Astrocyte (in vitro differentiated cells and primary cell): ENCODE measurements at regions not wholly inside any gene's neighbourhood (a gene's known extent, or its start where the extent isn't known, plus 50 kb on each side); places are given as distances from the start of the nearest gene placed in this dataset.

Experiments used
- DNase-seq: peaks from one replicate; pipeline ENCODE4 v3.0.0-alpha.2; 2010; ENCODE audit warnings: low read depth
- FAIRE-seq: peaks from 2 replicates; lab custom pipeline; 2011; peaks lifted over from hg19 to GRCh38; lab: Jason Lieb, UNC
- H2AFZ ChIP-seq: 2 replicates; pipeline ENCODE4 v1.6.0; 2012; ENCODE audit warnings: low read depth, low read length, inconsistent platforms
- H3K27ac ChIP-seq: 2 replicates; pipeline ENCODE4 v1.5.1; 2011; ENCODE audit warnings: low read depth, low read length, inconsistent platforms
- H3K27me3 ChIP-seq: 2 replicates; pipeline ENCODE4 v1.6.0; 2011; ENCODE audit warnings: low read length, inconsistent platforms; ENCODE audit not compliant: insufficient read depth
- H3K36me3 ChIP-seq: 2 replicates; pipeline ENCODE4 v1.5.1; 2011; ENCODE audit warnings: low read length, inconsistent platforms; ENCODE audit not compliant: insufficient read depth
- H3K4me1 ChIP-seq: 2 replicates; pipeline ENCODE4 v1.5.1; 2011; ENCODE audit warnings: low read length, inconsistent platforms; ENCODE audit not compliant: insufficient read depth
- H3K4me2 ChIP-seq: 2 replicates; pipeline ENCODE4 v1.6.0; 2012; ENCODE audit warnings: low read length, inconsistent platforms
- H3K4me3 ChIP-seq: 2 replicates; pipeline ENCODE4 v1.5.1; 2011; ENCODE audit warnings: low read depth, mild to moderate bottlenecking, low read length, inconsistent platforms; ENCODE audit not compliant: insufficient read depth
- H3K79me2 ChIP-seq: 2 replicates; pipeline ENCODE4 v1.6.0; 2012; ENCODE audit warnings: mild to moderate bottlenecking, low read length, inconsistent platforms; ENCODE audit not compliant: insufficient read depth
- H3K9ac ChIP-seq: 2 replicates; pipeline ENCODE4 v1.6.0; 2012; ENCODE audit warnings: mild to moderate bottlenecking, low read length, inconsistent platforms
- H3K9me3 ChIP-seq: 2 replicates; pipeline ENCODE4 v1.5.1; 2012; ENCODE audit warnings: low read depth, mild to moderate bottlenecking, low read length, inconsistent platforms; ENCODE audit not compliant: insufficient read depth
- H4K20me1 ChIP-seq: 2 replicates; pipeline ENCODE4 v1.6.0; 2012; ENCODE audit warnings: low read length, inconsistent platforms; ENCODE audit not compliant: insufficient read depth
- H3K27ac Mint-ChIP-seq: one replicate; pipeline ENCODE4 v1.8.0; 2021; ENCODE audit warnings: mild to moderate bottlenecking, mixed read lengths; ENCODE audit not compliant: unreplicated experiment
- H3K27me3 Mint-ChIP-seq: one replicate; pipeline ENCODE4 v1.8.0; 2021; ENCODE audit warnings: low read depth, mixed read lengths; ENCODE audit not compliant: unreplicated experiment
- H3K36me3 Mint-ChIP-seq: one replicate; pipeline ENCODE4 v1.8.0; 2021; ENCODE audit warnings: low read depth, mixed read lengths; ENCODE audit not compliant: unreplicated experiment
- H3K4me1 Mint-ChIP-seq: one replicate; pipeline ENCODE4 v1.8.0; 2021; ENCODE audit warnings: low read depth, mixed read lengths; ENCODE audit not compliant: unreplicated experiment
- H3K4me3 Mint-ChIP-seq: one replicate; pipeline ENCODE4 v1.8.0; 2021; ENCODE audit warnings: mild to moderate bottlenecking, moderate library complexity, mixed read lengths; ENCODE audit not compliant: unreplicated experiment
- H3K9me3 Mint-ChIP-seq: one replicate; pipeline ENCODE4 v1.8.0; 2021; ENCODE audit warnings: mild to moderate bottlenecking, mixed read lengths; ENCODE audit not compliant: unreplicated experiment
- EZH2 ChIP-seq: IDR thresholded peaks from 2 replicates; pipeline ENCODE4 v1.6.1; 2012; ENCODE audit warnings: mild to moderate bottlenecking, low read length, inconsistent platforms; ENCODE audit not compliant: insufficient read depth
- TF ChIP-seq, protein P1 (sequence below): IDR thresholded peaks from 2 replicates; pipeline ENCODE4 v1.5.1; 2011; ENCODE audit warnings: low read depth, mild to moderate bottlenecking, inconsistent platforms, low read length, moderate library complexity; ENCODE audit not compliant: insufficient read depth

DNA sequence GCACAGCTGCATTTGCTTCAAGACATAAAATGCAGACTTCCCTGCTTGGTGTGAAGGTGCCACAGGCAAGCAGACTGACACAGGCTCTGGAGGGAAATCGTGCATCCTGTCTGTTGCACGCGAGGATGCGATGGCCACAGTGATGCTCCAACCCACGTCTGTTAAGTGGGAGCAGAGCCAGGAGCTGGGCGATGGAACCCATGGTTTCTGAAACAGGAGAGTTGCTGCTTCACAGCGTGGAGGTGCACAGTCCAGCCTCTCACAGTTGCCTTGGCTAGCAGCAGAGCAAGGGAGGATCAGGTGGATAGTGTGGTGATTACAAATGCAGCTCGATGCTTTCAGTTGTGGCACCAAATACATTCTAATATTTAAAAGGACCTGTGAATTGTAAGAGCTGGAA, 108.8 kb downstream of the TENT4A start:
- no peak overlapping the region for H3K4me3 ChIP-seq
- Mint-ChIP-seq H3K9me3 (peaks cover 8% of the 10 kb centered on the region), H3K27ac (no peak overlapping the region), H3K27me3 (peaks cover 7% of the 10 kb centered on the region), H3K4me3 (no peak overlapping the region), H3K36me3 (no peaks in the 10 kb centered on the region), H3K4me1 (no peaks in the 10 kb centered on the region)
- no peak overlapping the region for H3K9ac ChIP-seq
- peaks cover 6% of the 10 kb centered on the region for H3K9me3 ChIP-seq
- no peak for DNase-seq
- no peaks in the 10 kb centered on the region for H3K4me1 ChIP-seq
- no peaks in the 10 kb centered on the region for H3K36me3 ChIP-seq
- H4K20me1 ChIP-seq = no peaks in the 10 kb centered on the region
- H2AFZ ChIP-seq = no peak overlapping the region
- no peaks in the 10 kb centered on the region for H3K79me2 ChIP-seq
- FAIRE-seq = no peak
- no peak overlapping the region for H3K4me2 ChIP-seq
- H3K27me3 ChIP-seq = no peaks in the 10 kb centered on the region
- H3K27ac ChIP-seq = no peak overlapping the region
- TF ChIP-seq, protein P1, sequence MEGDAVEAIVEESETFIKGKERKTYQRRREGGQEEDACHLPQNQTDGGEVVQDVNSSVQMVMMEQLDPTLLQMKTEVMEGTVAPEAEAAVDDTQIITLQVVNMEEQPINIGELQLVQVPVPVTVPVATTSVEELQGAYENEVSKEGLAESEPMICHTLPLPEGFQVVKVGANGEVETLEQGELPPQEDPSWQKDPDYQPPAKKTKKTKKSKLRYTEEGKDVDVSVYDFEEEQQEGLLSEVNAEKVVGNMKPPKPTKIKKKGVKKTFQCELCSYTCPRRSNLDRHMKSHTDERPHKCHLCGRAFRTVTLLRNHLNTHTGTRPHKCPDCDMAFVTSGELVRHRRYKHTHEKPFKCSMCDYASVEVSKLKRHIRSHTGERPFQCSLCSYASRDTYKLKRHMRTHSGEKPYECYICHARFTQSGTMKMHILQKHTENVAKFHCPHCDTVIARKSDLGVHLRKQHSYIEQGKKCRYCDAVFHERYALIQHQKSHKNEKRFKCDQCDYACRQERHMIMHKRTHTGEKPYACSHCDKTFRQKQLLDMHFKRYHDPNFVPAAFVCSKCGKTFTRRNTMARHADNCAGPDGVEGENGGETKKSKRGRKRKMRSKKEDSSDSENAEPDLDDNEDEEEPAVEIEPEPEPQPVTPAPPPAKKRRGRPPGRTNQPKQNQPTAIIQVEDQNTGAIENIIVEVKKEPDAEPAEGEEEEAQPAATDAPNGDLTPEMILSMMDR = no peak
- TF ChIP-seq EZH2 = no peak

DNA sequence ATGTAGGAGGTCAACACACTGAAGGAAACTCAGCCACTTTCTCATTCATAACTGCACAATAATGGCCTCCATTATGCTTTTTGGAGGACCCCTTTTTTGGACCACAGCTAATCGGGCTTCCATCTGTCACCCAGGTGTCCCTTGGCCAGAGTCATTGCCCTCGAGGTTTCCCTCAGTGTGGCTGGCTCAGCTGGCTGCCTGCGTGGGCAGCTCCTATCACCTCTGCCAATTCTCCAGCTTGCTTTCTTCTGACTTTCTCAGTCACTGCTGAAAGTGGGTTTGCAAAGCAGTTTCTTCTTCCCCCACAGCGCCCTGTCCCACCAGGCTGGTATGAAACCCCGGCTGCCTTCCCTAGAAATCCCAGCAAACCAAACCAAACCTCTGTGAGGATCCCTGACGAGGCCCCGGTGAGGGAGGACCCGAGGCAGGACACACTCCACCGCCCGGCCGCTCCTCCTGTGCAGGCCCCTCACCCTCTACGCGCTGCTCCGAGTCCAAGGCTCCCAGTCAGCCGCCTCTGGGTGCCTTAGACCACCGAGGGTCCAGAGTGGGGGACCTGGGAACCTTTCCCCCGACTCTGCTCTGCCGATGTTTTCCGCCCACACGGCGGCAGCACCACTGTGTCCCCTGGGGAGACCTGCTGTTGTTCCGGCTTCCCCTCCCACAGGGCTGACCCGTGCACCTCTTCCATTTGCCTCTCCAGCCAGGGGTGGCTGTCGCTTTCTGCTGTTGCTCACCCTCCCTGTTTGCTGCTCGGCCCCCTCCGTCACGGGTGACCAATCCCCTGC, 109.5 kb downstream of the TENT4A start:
- no peak overlapping the region for H3K4me2 ChIP-seq
- FAIRE-seq (no peak), DNase-seq (no peak)
- H3K4me1 ChIP-seq = no peaks in the 10 kb centered on the region
- TF ChIP-seq, protein P1 = no peak
- no peak for TF ChIP-seq EZH2
- no peak overlapping the region for H3K27ac Mint-ChIP-seq
- no peak overlapping the region for H3K4me3 Mint-ChIP-seq
- H4K20me1 ChIP-seq = no peaks in the 10 kb centered on the region
- peaks cover 8% of the 10 kb centered on the region for H3K9me3 Mint-ChIP-seq
- H3K4me1 Mint-ChIP-seq = no peaks in the 10 kb centered on the region
- H3K27me3 ChIP-seq = no peaks in the 10 kb centered on the region
- H3K27me3 Mint-ChIP-seq = peaks cover 10% of the 10 kb centered on the region
- no peaks in the 10 kb centered on the region for H3K79me2 ChIP-seq
- no peak overlapping the region for H2AFZ ChIP-seq
- peaks cover 6% of the 10 kb centered on the region for H3K9me3 ChIP-seq
- no peak overlapping the region for H3K27ac ChIP-seq
- H3K36me3 ChIP-seq = no peaks in the 10 kb centered on the region
- H3K36me3 Mint-ChIP-seq = no peaks in the 10 kb centered on the region
- no peak overlapping the region for H3K9ac ChIP-seq
- H3K4me3 ChIP-seq = no peak overlapping the region

DNA sequence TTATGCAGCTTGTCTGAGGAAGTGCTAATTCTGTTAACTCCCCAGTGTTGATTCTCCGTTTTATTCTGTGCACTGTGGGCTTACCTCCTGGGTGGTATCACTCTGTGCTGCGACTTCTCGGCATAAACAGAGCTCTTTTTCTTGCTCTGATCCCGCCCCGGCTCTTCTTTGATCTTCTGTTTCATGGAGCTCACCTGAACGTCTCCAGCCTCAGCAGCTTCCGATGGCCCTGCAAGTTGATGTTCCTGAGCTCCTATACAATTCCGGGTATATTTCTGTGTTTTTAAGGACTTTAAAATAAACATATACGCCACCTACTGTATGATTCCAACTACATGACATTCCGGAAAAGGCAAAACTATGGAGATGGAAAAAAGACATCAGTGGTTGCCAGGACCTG, 110.8 kb downstream of the TENT4A start:
- Histone ChIP-seq H3K4me2 (no peak overlapping the region), H4K20me1 (no peaks in the 10 kb centered on the region), H3K27ac (no peak overlapping the region), H2AFZ (no peak overlapping the region), H3K4me3 (no peak overlapping the region), H3K79me2 (no peaks in the 10 kb centered on the region), H3K36me3 (no peaks in the 10 kb centered on the region), H3K27me3 (no peaks in the 10 kb centered on the region), H3K9ac (no peak overlapping the region), H3K4me1 (no peaks in the 10 kb centered on the region), H3K9me3 (peaks cover 6% of the 10 kb centered on the region)
- Mint-ChIP-seq H3K4me3 (no peak overlapping the region), H3K27ac (no peak overlapping the region), H3K4me1 (no peaks in the 10 kb centered on the region), H3K36me3 (no peaks in the 10 kb centered on the region), H3K9me3 (peaks cover 8% of the 10 kb centered on the region), H3K27me3 (peaks cover 15% of the 10 kb centered on the region)
- TF ChIP-seq EZH2 = no peak
- TF ChIP-seq, protein P1 = no peak
- FAIRE-seq = no peak
- DNase-seq = no peak
